ENCODE measurements at regions not wholly inside any gene's neighbourhood (a gene's known extent, or its start where the extent isn't known, plus 50 kb on each side); places are given as distances from the start of the nearest gene placed in this dataset.

DNA sequence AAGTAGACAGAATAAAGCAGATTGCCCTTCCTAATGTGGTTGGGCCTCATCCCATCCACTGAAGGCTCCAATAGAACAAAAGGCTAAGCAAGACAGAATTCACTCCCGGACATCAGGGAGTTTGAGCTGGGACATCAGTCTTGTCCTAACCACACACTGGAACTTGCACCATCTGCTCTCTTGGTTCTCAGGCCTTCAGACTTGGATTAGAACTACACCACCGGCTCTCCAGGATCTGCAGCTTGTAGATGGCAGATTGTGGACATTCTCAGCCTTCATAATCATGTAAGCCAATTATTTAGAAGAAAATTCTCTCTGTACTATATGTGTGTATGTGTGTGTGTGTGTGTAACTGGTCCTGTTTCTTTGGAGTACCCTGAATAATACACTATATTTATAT, 394.7 kb upstream of the LMCD1 start:
- no peaks in the 10 kb centered on the region for H3K27me3 Mint-ChIP-seq
- peaks cover 2% of the 10 kb centered on the region for H3K36me3 Mint-ChIP-seq
- H3K4me3 Mint-ChIP-seq = no peak overlapping the region
- H3K27ac Mint-ChIP-seq = no peak overlapping the region
- H3K4me1 Mint-ChIP-seq = peaks cover 18% of the 10 kb centered on the region
- no peaks in the 10 kb centered on the region for H3K9me3 Mint-ChIP-seq

DNA sequence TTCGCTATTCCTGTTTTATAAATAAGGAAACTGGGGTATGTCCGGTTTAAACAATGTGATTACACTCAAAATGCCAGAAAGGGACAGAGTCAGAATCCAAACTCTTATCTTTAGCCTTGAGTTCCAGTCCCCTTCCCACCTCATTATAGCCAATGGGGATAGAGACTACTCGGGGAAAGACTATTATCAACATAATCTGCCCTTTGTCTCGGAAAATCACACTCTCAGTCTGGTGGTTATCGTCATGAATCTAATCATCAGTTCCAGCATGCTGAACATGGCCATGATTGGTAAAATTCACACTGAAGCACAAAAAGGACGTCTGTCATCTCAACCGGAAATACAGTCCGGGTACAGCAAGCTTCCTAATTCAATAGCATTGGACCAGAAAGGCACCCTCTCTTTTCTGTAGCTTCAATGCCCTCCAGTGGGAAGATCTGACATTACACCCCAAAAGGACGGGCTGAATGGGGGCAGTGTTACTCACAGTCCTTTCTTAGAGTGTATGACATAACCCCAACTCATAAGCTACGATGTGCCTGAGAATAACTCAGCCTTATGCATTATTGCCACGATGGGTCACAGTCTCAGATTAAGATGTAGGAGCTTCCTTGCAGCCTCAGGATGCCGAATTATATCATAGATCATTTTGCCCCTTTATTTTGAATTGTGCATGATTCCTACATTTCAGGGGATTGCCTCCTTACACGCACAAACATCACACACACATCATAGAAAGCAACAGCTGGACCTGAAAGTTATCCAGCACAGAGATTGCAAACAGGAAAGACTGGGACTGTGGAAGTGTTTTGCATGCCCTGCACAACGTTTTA, 390.4 kb upstream of the LMCD1 start:
- Mint-ChIP-seq H3K4me3 (peak overlapping the region; percentile 66), H3K27me3 (peaks cover 1% of the 10 kb centered on the region), H3K36me3 (peaks cover 2% of the 10 kb centered on the region), H3K4me1 (peaks cover 7% of the 10 kb centered on the region), H3K27ac (no peak overlapping the region), H3K9me3 (no peaks in the 10 kb centered on the region)

DNA sequence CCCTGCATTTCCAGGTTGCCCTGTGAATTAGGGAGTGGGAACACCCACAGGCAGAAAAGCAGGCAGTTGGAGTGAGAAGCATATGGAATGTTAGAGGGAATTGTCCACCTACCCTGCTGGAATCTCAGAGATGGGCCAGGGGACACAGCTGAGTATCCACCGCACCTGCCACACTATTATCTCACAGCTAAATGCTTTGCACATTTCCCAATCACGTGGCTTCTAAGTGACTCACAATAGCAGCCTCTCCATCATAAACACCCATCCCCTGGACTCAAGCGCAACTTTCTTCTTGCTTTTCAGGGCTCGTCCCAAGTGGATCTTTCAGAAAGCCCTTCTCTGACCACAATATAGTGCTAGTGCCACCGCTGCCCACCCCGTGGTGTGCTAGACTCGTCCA, 389.0 kb upstream of the LMCD1 start:
- no peak overlapping the region for H3K4me3 Mint-ChIP-seq
- H3K9me3 Mint-ChIP-seq = no peaks in the 10 kb centered on the region
- peaks cover 6% of the 10 kb centered on the region for H3K4me1 Mint-ChIP-seq
- H3K36me3 Mint-ChIP-seq = no peaks in the 10 kb centered on the region
- H3K27ac Mint-ChIP-seq = no peak overlapping the region
- peaks cover 1% of the 10 kb centered on the region for H3K27me3 Mint-ChIP-seq

DNA sequence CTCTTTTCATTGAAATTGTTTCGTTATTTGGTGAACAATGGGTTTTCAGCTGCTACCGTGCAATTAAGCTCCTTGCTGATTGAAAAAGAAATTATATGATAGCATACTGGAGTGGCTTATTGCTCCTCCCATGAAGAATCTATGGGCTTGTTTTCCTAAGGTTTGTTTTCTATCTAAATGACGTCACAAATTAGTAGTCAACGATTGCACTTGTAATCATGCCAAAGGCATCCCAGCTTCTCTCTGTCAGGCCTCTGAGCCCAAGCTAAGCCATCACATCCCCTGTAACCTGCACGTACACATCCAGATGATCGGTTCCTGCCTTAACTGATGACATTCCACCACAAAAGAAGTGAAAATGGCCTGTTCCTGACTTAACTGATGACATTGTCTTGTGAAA, 388.0 kb upstream of the LMCD1 start:
- Mint-ChIP-seq H3K4me3 (no peak overlapping the region), H3K9me3 (peaks cover 8% of the 10 kb centered on the region), H3K27me3 (peaks cover 7% of the 10 kb centered on the region), H3K36me3 (peaks cover 4% of the 10 kb centered on the region), H3K27ac (no peak overlapping the region), H3K4me1 (peaks cover 6% of the 10 kb centered on the region)

DNA sequence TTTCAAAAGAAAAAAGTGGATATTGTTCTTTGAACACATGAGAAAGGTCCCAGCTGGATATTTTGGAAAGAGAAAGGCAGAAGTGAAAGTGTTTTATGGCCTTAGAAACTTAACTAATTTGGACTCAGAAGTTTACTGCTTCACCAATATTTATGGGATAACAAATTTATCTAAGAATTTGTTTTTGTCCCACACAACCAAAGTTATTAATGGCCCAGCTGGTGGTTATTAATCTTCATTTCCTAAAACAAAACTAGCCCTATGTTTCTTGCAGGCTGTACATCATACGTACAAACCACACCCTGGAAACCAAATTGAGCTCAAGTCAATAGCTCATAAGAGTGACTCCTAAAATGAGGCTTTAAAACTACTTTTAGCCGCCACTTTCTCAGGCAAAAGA, 372.9 kb upstream of the LMCD1 start:
- Mint-ChIP-seq H3K27me3 (peaks cover 3% of the 10 kb centered on the region), H3K4me1 (no peaks in the 10 kb centered on the region), H3K36me3 (no peaks in the 10 kb centered on the region), H3K27ac (no peak overlapping the region), H3K4me3 (no peak overlapping the region), H3K9me3 (no peaks in the 10 kb centered on the region)

DNA sequence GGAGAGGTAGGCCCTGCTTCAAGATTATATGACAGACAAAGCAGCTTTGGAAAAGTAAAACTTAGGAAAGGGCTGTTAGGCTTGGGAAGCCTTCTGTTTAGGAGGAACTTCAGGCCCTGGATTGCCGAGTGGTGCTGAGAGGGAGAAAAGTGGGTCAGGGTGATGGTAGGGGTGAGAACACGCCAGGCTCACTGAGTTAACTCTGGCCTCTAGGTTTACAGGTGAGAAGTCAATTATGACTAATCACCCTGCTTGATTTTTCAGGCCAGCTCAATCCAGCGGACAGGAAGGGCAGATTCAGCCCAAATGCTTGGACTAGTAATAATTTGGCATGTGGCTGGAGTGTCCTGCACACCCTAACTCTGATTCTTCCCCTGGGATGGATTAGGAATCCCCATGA, 365.1 kb upstream of the LMCD1 start:
- Mint-ChIP-seq H3K27me3 (no peaks in the 10 kb centered on the region), H3K9me3 (no peaks in the 10 kb centered on the region), H3K36me3 (no peaks in the 10 kb centered on the region), H3K4me3 (no peak overlapping the region), H3K27ac (no peak overlapping the region), H3K4me1 (no peaks in the 10 kb centered on the region)

DNA sequence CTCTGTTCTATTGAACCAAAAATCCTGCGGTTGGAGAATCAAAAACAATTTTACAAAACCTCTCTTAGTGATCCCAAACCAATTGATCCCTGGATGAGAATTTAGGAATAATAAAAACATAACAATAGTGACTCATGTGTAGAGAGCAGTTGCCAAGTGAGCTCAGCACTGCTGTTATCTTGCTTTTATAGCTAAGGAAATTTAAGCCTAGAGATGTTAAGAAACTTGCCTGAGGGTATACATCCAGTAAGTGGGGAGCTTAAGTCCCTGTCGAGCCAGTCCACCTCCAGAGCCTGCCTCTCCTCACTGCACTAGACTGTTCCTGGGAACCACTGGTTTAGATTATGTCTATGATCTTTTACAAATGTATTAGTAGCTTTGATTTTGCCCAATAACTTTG, 358.4 kb upstream of the LMCD1 start:
- Mint-ChIP-seq H3K27me3 (peaks cover 7% of the 10 kb centered on the region), H3K4me1 (no peaks in the 10 kb centered on the region), H3K27ac (no peak overlapping the region), H3K4me3 (no peak overlapping the region), H3K9me3 (no peaks in the 10 kb centered on the region), H3K36me3 (no peaks in the 10 kb centered on the region)

DNA sequence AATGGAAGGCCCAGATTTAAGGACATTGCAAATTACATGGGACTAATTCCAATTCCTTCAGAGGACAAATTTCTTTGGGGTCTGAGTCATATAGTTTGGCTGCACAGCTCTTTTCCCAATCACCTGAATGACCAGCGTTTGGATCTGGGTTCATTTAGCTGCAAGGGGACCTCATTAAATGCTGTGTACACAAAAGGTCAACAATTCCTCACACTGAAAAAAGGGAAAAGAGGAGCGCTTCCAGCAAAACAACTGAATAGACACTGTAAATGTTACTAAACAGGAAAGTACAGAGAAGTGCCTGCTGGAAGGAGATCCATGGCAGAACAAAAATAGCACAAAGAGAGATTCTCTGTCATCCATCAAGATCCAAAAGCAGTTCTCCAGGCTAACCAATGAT, 356.0 kb upstream of the LMCD1 start:
- H3K27me3 Mint-ChIP-seq = peaks cover 13% of the 10 kb centered on the region
- H3K9me3 Mint-ChIP-seq = no peaks in the 10 kb centered on the region
- H3K36me3 Mint-ChIP-seq = no peaks in the 10 kb centered on the region
- H3K4me3 Mint-ChIP-seq = no peak overlapping the region
- H3K27ac Mint-ChIP-seq = no peak overlapping the region
- no peaks in the 10 kb centered on the region for H3K4me1 Mint-ChIP-seq

DNA sequence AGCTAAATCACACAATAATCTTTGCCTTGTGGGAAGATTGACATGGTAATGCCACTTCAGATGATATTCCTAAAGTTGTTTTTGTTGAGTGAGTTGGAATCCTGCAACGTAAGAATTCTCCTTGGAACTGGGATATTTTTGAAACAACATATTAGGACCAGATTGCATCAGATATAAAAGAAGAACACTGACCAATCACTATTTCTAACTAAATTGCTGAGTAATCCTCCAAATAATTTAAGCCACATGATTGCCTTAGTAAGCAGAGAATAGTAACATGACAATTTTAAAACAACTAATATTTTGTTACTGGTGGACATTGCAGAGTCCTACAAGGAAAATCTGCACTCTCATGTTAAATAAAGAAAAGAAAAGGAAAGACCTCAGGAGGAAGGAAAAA, 353.9 kb upstream of the LMCD1 start:
- Mint-ChIP-seq H3K4me3 (no peak overlapping the region), H3K9me3 (no peaks in the 10 kb centered on the region), H3K4me1 (no peaks in the 10 kb centered on the region), H3K27ac (no peak overlapping the region), H3K36me3 (no peaks in the 10 kb centered on the region), H3K27me3 (peaks cover 13% of the 10 kb centered on the region)

DNA sequence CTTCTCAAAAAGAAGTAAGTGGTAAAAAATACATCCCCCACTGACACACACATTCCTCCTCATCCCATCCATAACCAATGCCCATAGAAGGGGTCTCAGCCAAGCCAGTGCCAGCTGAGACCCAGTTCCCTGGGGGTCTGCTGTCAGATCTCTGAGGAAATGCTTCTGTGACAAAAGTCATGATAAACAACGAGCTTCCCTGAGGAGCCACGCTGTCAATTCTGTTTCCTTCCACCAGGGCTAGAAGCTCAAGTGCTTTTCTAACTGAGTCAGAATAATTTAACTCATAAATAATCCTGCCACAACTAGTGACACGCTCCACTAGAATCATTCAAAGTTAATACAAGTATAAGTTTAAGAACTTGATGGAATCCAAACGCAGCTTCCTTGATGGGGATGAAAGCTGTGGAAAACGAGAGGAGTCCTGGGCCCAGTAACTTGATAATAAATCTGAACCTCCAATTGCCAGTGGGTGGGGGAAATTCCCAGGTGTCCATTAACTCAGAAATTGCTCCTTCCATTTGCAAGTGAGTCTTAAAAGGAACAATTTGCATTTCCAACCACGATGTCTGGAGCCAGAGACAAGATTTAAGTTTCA, 348.7 kb upstream of the LMCD1 start:
- Mint-ChIP-seq H3K4me3 (no peak overlapping the region), H3K27ac (no peak overlapping the region), H3K36me3 (no peaks in the 10 kb centered on the region), H3K9me3 (no peaks in the 10 kb centered on the region), H3K27me3 (peaks cover 7% of the 10 kb centered on the region), H3K4me1 (no peaks in the 10 kb centered on the region)

DNA sequence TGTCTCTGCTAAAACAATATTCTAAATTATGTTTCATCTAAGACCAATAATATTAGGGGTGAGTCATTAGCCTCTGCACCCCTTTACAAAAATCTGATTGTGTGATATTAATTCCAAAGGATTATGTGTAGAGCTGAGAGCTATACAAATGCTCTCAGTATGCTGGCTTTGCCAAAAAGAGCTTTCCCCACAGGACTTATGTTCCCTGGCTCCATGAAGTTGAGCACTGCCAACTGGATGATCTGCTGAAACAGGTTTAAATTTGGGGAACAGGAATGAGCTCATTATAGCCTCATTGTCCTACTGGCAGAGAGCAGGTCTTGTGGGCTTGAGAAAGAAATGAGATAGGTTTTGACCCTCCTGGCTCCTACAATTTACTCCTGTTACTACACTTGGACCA, 347.8 kb upstream of the LMCD1 start:
- no peak overlapping the region for H3K27ac Mint-ChIP-seq
- H3K36me3 Mint-ChIP-seq = no peaks in the 10 kb centered on the region
- H3K4me3 Mint-ChIP-seq = no peak overlapping the region
- H3K27me3 Mint-ChIP-seq = peaks cover 1% of the 10 kb centered on the region
- no peaks in the 10 kb centered on the region for H3K4me1 Mint-ChIP-seq
- no peaks in the 10 kb centered on the region for H3K9me3 Mint-ChIP-seq

DNA sequence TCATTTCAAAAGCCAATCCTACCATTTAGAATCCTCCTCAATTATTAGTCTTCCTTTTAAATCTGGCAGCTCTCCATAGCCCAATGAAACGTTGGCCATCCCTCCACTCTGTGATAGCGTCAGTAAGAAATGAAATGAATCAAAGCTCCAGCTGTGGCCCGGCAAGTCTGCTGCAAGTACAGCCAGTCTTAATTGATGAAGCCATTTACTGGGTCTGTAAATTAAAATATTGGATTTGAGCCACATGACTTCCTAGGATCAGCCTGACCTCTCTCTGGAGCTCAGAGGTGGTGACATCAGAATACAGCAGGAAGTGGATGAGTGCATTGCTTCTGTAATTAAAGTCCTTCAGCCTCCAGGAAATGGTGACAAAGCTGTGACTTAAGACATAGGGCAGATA, 347.0 kb upstream of the LMCD1 start:
- H3K27ac Mint-ChIP-seq = no peak overlapping the region
- H3K4me3 Mint-ChIP-seq = no peak overlapping the region
- no peaks in the 10 kb centered on the region for H3K4me1 Mint-ChIP-seq
- peaks cover 1% of the 10 kb centered on the region for H3K27me3 Mint-ChIP-seq
- H3K9me3 Mint-ChIP-seq = no peaks in the 10 kb centered on the region
- no peaks in the 10 kb centered on the region for H3K36me3 Mint-ChIP-seq

DNA sequence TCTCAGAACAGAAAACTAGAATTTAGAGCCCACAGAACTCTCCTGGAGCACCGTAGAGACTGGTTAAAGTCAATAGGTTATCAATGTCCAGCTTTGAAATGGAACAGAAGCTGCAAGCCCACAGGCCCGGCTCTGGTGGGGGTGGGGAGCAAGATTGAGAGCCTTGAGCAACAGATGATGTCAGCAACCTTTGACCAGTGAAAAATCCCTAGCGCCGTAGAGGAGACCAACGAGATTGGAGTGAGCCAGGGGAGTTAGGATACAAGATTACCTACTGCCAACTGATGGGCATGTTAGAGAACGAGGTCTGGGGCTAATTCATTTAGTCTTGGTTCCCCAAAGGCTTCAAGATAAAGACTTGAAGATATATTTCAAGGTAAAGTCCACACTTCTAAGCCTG, 345.5 kb upstream of the LMCD1 start:
- H3K27ac Mint-ChIP-seq = no peak overlapping the region
- H3K4me1 Mint-ChIP-seq = no peaks in the 10 kb centered on the region
- no peak overlapping the region for H3K4me3 Mint-ChIP-seq
- no peaks in the 10 kb centered on the region for H3K36me3 Mint-ChIP-seq
- no peaks in the 10 kb centered on the region for H3K27me3 Mint-ChIP-seq
- H3K9me3 Mint-ChIP-seq = no peaks in the 10 kb centered on the region

DNA sequence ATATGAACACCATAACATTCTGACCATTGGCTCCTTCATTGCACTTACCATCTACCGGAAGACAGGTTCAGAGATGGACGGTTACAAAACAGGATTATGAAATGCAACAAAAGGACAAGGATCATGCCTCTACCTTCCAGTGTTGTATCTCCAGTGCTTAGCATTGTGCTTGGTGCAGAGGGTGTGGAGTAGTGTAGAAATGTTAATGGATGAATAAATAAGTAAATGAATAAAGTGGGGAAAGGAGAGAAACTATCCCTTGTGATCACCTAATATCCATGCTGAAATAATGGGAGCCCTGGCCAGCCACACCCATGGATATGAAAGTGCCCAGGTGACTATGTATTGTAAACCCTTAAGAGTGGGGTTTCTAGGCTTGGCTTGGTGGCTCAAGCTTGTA, 344.8 kb upstream of the LMCD1 start:
- H3K27me3 Mint-ChIP-seq = peaks cover under 1% of the 10 kb centered on the region
- H3K27ac Mint-ChIP-seq = no peak overlapping the region
- no peaks in the 10 kb centered on the region for H3K36me3 Mint-ChIP-seq
- H3K9me3 Mint-ChIP-seq = no peaks in the 10 kb centered on the region
- no peak overlapping the region for H3K4me3 Mint-ChIP-seq
- H3K4me1 Mint-ChIP-seq = no peaks in the 10 kb centered on the region

DNA sequence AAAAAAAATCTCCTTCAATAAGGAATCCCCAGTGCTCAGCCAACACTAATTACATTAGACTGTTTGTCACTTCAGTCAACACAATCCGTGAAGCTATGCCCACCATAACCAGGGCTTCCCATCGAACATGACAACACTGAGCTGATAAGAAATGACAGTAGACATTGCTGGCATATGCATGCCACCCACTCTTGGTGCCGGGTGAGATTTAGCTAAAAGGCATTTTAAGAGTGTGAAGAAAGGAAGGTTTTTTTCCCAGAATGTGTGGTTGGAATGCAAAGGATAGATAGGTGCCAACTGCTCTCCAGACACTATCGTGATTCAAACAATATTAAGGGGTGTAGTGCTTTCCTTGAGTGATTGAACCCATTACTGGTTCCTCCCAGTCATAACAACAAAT, 344.0 kb upstream of the LMCD1 start:
- Mint-ChIP-seq H3K4me1 (no peaks in the 10 kb centered on the region), H3K36me3 (no peaks in the 10 kb centered on the region), H3K4me3 (no peak overlapping the region), H3K9me3 (no peaks in the 10 kb centered on the region), H3K27ac (no peak overlapping the region), H3K27me3 (peaks cover 2% of the 10 kb centered on the region)

DNA sequence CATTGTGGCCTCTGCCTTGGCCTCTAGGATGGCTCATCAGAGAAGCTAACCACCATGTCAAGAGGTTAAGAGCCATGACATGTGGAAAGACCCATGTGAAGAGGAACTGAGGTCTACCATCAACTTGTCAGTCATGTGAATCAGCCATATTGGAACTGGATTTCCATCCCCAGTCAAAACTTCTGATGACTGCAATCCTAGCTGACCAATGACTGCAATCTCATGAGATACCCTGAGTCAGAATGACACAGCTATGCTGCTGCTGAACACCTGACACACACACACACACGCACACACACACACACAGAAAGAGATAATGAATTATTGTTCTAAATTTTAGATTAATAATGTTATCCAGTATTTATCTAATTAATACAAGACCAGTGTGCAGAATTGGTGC, 337.5 kb upstream of the LMCD1 start:
- no peaks in the 10 kb centered on the region for H3K4me1 Mint-ChIP-seq
- H3K27me3 Mint-ChIP-seq = peaks cover 2% of the 10 kb centered on the region
- H3K36me3 Mint-ChIP-seq = no peaks in the 10 kb centered on the region
- H3K9me3 Mint-ChIP-seq = no peaks in the 10 kb centered on the region
- H3K4me3 Mint-ChIP-seq = no peak overlapping the region
- H3K27ac Mint-ChIP-seq = no peak overlapping the region

DNA sequence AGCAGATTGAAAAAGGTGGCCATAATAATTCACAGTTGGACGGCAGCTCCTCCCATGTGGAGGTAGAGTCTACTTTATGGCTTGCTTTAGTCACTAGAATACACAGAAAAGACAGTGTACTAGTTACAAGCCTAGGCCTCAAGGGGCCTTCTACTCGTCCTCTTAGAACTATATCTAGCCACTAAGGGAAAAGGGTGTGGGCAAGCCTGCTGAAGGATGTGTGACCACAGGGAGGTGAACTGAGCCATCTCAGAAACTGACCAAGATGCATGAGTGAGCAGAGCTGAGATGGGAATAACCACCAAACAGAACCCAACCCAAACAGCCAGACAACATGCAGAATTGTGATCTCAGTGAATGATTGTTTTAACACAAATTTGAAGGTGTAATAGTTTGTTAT, 335.6 kb upstream of the LMCD1 start:
- Mint-ChIP-seq H3K9me3 (no peaks in the 10 kb centered on the region), H3K27me3 (peaks cover 2% of the 10 kb centered on the region), H3K4me3 (no peak overlapping the region), H3K4me1 (no peaks in the 10 kb centered on the region), H3K27ac (no peak overlapping the region), H3K36me3 (no peaks in the 10 kb centered on the region)

Measured in activated naive CD4-positive, alpha-beta T cell treated with anti-CD3 and anti-CD28 coated beads, Interleukin-2, amount 50 U/mL, for 24 hours (primary cell).